ENCODE measurements at regions not wholly inside any gene's neighbourhood (a gene's known extent, or its start where the extent isn't known, plus 50 kb on each side); places are given as distances from the start of the nearest gene placed in this dataset.

DNA sequence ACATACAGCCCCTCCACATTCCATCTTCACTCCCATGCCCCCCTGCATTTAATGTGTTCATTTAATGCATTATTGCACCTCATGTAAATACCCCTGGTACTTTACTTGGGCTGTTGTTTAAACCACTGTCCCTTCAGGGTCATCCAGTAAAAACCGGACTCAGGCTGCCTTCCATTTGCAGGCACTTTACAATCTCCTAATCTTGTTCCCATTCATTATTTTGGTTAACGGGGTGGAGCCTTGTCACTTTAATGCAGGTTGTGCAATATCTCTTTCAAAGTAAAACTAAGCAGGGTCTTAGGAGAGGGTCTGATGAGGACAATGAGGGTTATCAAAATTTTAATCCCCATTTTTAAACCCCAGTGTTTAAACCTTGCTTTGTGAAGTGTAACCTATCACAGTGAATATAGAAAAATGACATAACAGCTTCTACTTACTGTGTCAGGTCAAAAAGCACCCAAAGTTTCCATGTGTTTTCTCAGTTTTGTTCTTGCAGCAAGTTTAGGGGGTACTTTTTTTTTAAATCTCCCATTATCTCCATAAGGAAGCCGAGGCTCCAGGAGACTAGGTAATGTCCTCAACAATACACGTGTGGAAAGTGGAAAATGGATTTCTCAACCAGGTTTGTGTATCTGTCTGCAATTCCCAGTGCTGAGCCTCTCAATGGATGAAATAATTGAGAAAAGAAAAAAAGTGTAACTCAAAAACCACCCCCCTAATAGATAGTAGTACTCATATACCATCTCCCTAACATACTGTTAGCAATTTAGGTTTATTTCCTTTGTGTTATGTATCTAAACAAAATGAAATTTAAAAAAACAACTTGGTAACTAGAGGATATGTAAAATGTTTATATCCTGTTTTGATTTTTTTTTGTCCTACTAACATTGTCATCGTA is 54.2 kb upstream of the SPRY4 start (continued):
- TF ChIP-seq L3MBTL2 (IDR thresholded peaks at IDR 0.05) (no peak), DPF2 (IDR thresholded peaks at IDR 0.05) (no peak), ZNF311 (CRISPR knock-in tag; IDR thresholded peaks at IDR 0.05) (no peak), CEBPB (tag; IDR thresholded peaks at IDR 0.05) (peak; percentile 96), HIVEP1 (CRISPR knock-in tag; IDR thresholded peaks at IDR 0.05) (no peak), MEIS2 (IDR thresholded peaks at IDR 0.05; ENCODE audit: partially characterized antibody) (peak; percentile 52), U2AF2 (optimal IDR thresholded peaks at IDR 0.05; ENCODE audit: low read depth, low read length) (no peak), TRIM24 (IDR thresholded peaks at IDR 0.05) (0 out of 4 replicates have a peak, but pooled peaks of 1 of the 2 experiments have one; percentile 10), ZNF75A (CRISPR knock-in tag; IDR thresholded peaks at IDR 0.05) (no peak)

DNA sequence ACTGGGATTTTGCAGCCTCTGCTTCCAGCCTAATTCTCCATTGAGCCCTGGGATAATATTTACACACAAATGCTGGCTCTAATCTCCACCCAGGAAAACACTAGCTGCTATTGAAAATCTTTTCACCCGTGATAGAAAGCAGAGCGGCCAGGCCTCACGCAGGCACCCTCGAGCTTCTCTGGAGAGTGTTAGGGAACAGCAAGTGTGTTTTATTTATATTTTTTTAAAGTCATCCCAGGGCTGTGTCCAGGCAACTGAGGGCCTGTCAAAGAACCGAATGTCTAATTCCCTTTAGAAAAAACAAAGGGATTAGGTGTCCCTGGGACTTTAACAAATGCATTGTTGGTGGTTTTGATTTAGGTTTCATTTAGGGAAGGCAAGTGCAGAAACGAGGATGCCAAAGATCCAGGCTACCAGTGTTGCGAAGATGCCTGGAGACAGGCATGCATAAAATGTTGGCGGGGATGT is 51.2 kb upstream of the SPRY4 start:
- intact Hi-C loops (cut with micrococcal nuclease) = no loop called here
- in situ Hi-C loops (cut with MboI) = no loop called here
- TF ChIP-seq NFE2 (IDR thresholded peaks at IDR 0.05; ENCODE audit: low read depth) = no peak
- TF ChIP-seq, protein P1, sequence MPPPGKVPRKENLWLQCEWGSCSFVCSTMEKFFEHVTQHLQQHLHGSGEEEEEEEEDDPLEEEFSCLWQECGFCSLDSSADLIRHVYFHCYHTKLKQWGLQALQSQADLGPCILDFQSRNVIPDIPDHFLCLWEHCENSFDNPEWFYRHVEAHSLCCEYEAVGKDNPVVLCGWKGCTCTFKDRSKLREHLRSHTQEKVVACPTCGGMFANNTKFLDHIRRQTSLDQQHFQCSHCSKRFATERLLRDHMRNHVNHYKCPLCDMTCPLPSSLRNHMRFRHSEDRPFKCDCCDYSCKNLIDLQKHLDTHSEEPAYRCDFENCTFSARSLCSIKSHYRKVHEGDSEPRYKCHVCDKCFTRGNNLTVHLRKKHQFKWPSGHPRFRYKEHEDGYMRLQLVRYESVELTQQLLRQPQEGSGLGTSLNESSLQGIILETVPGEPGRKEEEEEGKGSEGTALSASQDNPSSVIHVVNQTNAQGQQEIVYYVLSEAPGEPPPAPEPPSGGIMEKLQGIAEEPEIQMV (tag; conservative IDR thresholded peaks at IDR 0.05; ENCODE audit: low read depth) = no peak
- TF ChIP-seq, protein P2, sequence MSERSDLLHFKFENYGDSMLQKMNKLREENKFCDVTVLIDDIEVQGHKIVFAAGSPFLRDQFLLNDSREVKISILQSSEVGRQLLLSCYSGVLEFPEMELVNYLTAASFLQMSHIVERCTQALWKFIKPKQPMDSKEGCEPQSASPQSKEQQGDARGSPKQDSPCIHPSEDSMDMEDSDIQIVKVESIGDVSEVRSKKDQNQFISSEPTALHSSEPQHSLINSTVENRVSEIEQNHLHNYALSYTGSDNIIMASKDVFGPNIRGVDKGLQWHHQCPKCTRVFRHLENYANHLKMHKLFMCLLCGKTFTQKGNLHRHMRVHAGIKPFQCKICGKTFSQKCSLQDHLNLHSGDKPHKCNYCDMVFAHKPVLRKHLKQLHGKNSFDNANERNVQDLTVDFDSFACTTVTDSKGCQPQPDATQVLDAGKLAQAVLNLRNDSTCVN (CRISPR knock-in tag; IDR thresholded peaks at IDR 0.05) = no peak
- TF ChIP-seq POLR3G (IDR thresholded peaks at IDR 0.05; ENCODE audit: extremely low read depth, insufficient read length, insufficient replicate concordance) = no peak
- no peak for TF ChIP-seq CBX1 (IDR thresholded peaks at IDR 0.05; ENCODE audit: low read depth)
- no peak for TF ChIP-seq ZSCAN29 (IDR thresholded peaks at IDR 0.05)
- TF ChIP-seq GABPB1 (CRISPR knock-in tag; IDR thresholded peaks at IDR 0.05) = no peak
- no peak for TF ChIP-seq SNRNP70 (optimal IDR thresholded peaks at IDR 0.05; ENCODE audit: low read depth, low read length)
- TF ChIP-seq, protein P3, sequence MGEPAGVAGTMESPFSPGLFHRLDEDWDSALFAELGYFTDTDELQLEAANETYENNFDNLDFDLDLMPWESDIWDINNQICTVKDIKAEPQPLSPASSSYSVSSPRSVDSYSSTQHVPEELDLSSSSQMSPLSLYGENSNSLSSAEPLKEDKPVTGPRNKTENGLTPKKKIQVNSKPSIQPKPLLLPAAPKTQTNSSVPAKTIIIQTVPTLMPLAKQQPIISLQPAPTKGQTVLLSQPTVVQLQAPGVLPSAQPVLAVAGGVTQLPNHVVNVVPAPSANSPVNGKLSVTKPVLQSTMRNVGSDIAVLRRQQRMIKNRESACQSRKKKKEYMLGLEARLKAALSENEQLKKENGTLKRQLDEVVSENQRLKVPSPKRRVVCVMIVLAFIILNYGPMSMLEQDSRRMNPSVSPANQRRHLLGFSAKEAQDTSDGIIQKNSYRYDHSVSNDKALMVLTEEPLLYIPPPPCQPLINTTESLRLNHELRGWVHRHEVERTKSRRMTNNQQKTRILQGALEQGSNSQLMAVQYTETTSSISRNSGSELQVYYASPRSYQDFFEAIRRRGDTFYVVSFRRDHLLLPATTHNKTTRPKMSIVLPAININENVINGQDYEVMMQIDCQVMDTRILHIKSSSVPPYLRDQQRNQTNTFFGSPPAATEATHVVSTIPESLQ (CRISPR knock-in tag; IDR thresholded peaks at IDR 0.05) = no peak
- TF ChIP-seq NR2F6 (CRISPR knock-in tag; IDR thresholded peaks at IDR 0.05) = no peak

More for the DNA sequence above, 51.2 kb upstream of the SPRY4 start:
- POLR2A ChIA-PET = interaction anchor here (1.0 to 1.3 kb wide), 2 partner anchors 10 to 18 kb away, joined by 3 to 4 read pairs; no protein-coding TSS in a partner anchor
- Histone ChIP-seq H3K79me2 (ENCODE audit: control insufficient read depth, insufficient read depth, low read length) (no peaks in the 10 kb centered on the region), H3K27ac (ENCODE audit: extremely low read depth, low read depth, low read length) (no peak overlapping the region), H3K36me3 (ENCODE audit: control insufficient read depth, insufficient read depth, low read length) (no peaks in the 10 kb centered on the region), H2AFZ (ENCODE audit: low read depth, low read length) (no peak overlapping the region), H3K4me2 (ENCODE audit: insufficient read depth, low read length) (no peak overlapping the region), H3K9ac (ENCODE audit: insufficient read depth in 1 of 2, low read depth in 2 of 2, low read length in 2 of 2) (no peak overlapping the region), H3K27me3 (ENCODE audit: control insufficient read depth in 2 of 2, insufficient read depth in 2 of 2, low read length in 2 of 2) (no peaks in the 10 kb centered on the region), H3K4me1 (replicated peaks in 1 of 2; ENCODE audit: control insufficient read depth in 2 of 2, insufficient read depth in 2 of 2, low read length in 2 of 2) (no peaks in the 10 kb centered on the region), H3K9me3 (replicated peaks; ENCODE audit: control insufficient read depth, insufficient read depth, low read depth, low read length) (no peaks in the 10 kb centered on the region), H3K4me3 (no peak overlapping the region), H3K9me1 (ENCODE audit: control insufficient read depth, insufficient read depth, low read length) (no peaks in the 10 kb centered on the region), H4K20me1 (replicated peaks; ENCODE audit: control insufficient read depth, insufficient read depth, low read length) (no peaks in the 10 kb centered on the region)
- FAIRE-seq = no peak
- WGBS (ENCODE audit: insufficient coverage, low coverage, missing lambda C conversion rate) = 55% methylated on average over 8 of the region's 8 CpGs
- CTCF ChIA-PET (ENCODE audit: low intra/inter-chr PET ratio) = interaction anchor here (0.6 kb wide), 1 partner anchor 10 kb away, joined by 3 read pairs; no protein-coding TSS in a partner anchor
- DNase-seq (ENCODE audit: extremely low read depth in 1 of 4, low spot score in 3 of 4) = no peak
- no peak for ATAC-seq
- no TSS peak for BruUV-seq (replicated peaks)

All from K562 (cell line).